ENCODE measurements at regions not wholly inside any gene's neighbourhood (a gene's known extent, or its start where the extent isn't known, plus 50 kb on each side); places are given as distances from the start of the nearest gene placed in this dataset.
"Not testable (repeated sequence)": the region's sequence is repeated elsewhere in the genome, so short reads cannot be mapped to it uniquely, and the experiment has no call there.

GRCh38 chr3:198103070-198103469 is 143.1 kb downstream of the LMLN start:
- not testable (repeated sequence) for TF ChIP-seq ZFP30 (CRISPR knock-in tag; IDR thresholded peaks at IDR 0.05); ZC3H10 (CRISPR knock-in tag; IDR thresholded peaks at IDR 0.05); ARNTL (CRISPR knock-in tag; IDR thresholded peaks at IDR 0.05; ENCODE audit: borderline replicate concordance, low read depth); ZFP3 (CRISPR knock-in tag; IDR thresholded peaks at IDR 0.05); ZNF70 (CRISPR knock-in tag; IDR thresholded peaks at IDR 0.05); BACH2 (CRISPR knock-in tag; IDR thresholded peaks at IDR 0.05; ENCODE audit: borderline replicate concordance); SNAI2 (CRISPR knock-in tag; IDR thresholded peaks at IDR 0.05); GLIS3 (CRISPR knock-in tag; IDR thresholded peaks at IDR 0.05); RARB (CRISPR knock-in tag; IDR thresholded peaks at IDR 0.05)
- TF ChIP-seq, protein P1, sequence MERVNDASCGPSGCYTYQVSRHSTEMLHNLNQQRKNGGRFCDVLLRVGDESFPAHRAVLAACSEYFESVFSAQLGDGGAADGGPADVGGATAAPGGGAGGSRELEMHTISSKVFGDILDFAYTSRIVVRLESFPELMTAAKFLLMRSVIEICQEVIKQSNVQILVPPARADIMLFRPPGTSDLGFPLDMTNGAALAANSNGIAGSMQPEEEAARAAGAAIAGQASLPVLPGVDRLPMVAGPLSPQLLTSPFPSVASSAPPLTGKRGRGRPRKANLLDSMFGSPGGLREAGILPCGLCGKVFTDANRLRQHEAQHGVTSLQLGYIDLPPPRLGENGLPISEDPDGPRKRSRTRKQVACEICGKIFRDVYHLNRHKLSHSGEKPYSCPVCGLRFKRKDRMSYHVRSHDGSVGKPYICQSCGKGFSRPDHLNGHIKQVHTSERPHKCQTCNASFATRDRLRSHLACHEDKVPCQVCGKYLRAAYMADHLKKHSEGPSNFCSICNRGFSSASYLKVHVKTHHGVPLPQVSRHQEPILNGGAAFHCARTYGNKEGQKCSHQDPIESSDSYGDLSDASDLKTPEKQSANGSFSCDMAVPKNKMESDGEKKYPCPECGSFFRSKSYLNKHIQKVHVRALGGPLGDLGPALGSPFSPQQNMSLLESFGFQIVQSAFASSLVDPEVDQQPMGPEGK (CRISPR knock-in tag; IDR thresholded peaks at IDR 0.05; ENCODE audit: borderline replicate concordance) = not testable (repeated sequence)
